HuH-7.5 (cell line): ENCODE measurements at regions not wholly inside any gene's neighbourhood (a gene's known extent, or its start where the extent isn't known, plus 50 kb on each side); places are given as distances from the start of the nearest gene placed in this dataset.

ENCODE experiments used
- DNase-seq: peaks from one replicate; pipeline ENCODE4 v3.0.0; 2011; ENCODE audit warnings: low spot score

DNA sequence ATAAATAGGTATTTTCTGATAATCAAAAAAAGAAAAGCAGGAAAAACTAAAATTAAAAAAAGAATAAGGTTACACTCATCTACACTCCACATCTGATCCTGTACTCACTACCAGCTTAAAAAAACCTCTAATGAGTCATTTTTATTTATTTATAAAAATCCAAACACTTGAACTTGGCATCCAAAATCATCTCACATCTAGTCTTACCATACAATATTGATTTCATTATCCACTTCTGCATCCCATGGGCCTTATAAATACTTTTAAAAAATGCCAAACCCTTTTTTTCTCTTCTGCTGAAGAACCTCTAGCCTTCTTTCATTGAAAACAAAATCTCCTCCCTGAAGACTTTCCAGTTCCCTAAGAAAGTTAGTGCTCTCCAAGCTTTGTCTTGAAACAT is 109.7 kb downstream of the TMTC3 start:
- DNase-seq: no peak

DNA sequence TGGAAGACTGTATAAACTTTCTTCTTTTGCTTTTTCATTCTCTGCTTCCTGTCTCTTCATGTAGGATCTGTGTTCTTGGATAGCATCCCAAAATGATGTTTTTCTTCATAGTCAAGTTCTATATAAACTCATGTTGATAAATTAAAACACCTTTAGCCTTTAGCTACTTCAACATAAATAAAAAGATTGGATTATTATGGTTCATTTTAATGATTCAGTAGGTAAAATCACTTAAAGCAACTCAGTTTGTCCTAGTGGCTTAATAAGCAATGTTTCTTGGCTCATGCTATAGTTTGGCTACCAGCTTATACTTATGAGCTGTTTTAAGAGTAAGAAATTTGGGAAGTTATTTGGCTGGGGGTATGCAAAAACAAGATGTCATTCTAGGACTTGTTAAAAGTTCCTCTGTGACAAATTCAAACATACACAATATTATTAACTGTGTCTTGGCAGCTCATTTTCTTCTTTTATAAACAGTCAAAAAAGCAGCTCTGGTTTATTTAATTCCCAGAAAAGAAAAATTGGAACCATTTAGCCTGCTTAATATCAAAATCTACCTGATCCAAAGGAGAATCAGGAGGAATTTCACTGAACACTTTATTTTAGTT is 111.4 kb downstream of the TMTC3 start:
- no peak for DNase-seq

DNA sequence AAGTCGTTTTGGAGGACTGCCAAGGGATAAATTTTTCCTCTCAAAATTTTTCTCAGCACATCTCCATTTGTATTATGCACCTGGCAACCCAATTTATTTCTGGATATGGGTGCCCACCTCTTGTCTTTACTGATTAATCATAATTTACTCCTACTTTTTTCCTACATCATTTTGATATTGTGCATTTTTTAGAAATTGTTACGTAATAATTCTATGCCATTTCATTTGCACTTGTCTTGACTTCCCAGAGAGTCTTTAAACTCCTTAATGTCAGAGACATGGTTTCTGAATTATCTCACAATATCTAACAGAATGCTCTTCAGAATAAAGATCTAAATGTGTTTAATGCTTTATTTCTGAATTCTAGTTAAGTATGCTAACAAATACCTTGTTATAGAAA is 113.1 kb downstream of the TMTC3 start:
- DNase-seq: no peak

DNA sequence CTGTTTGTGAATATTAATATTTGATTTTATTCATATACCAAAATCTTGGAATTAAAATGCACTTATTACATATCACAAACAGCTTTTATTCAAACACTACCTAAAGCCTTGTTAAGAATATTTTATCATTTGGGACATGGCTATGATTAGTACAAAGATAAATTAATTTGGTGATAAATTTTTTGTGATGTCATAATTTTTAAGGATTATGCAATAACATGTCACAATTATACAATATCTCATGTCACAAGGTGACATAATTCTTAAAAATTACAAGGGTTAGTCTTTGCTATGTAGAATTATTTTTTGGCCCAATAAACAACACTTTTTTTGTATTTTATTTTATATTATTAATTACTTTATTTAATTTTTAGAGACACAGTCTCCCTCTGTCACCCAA is 113.7 kb downstream of the TMTC3 start:
- DNase-seq: no peak

DNA sequence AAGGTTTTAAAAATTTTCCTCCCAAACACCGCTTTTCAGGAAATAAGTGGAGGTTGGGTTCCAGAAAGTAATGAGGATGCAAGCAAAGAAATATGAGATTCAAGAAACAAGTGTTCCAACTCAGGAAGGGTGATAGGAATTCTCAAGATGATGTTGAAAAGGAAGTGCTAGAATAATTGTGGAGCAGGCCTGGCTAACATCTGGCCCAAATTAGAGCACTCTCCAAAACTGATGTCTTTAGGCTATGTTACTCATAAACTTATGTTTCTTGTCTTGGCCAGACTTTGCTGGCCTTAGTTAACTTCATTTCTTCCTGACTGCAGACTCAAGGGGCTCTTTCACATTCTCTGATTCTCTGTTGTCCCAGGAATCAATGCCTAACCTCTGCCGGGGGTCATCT is 116.3 kb downstream of the TMTC3 start:
- DNase-seq: no peak

DNA sequence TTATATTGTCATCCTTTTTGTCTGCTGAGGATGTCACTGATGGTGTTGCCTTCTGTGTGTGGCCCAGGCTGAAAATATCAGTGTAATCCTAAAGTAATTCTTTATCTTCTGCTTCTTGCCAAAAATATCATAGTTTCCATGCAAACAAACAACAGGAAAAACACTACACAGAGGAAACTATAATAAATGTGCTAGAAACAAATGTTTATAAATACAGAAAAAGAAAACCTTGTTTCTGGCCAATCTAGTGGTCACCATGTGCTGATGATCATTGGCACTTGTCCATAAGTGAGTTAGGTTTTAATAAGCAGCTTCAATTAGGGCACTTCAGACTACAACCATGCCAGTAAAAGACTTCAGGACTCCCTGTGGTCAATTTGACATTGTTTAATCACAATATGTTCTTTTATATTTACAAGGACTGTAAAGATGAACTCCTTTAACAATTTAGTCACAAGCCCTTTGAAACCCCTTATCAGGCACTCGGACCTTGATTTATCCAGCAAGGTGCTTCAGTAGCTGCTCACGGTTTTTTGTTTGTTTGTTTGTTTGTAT is 124.8 kb downstream of the TMTC3 start:
- DNase-seq: no peak

DNA sequence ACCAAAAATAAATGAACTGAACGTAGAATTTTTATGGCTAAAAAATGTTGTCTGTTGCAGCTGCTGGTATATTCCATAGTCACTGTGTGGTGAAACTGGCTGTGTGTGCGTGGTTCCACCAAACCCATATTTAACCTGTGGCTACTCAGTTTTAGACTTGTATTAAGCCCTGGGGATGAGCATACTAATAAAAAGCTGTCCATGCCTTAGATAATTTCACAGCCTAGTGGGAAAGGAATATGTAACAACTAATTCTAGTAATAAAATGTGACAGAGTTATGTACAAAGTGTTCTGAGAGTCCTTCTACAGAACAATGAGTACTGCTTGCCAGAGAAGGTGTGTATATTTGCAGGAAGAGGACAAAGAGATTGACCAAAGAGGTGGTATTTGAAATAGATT is 125.5 kb downstream of the TMTC3 start:
- DNase-seq: no peak

DNA sequence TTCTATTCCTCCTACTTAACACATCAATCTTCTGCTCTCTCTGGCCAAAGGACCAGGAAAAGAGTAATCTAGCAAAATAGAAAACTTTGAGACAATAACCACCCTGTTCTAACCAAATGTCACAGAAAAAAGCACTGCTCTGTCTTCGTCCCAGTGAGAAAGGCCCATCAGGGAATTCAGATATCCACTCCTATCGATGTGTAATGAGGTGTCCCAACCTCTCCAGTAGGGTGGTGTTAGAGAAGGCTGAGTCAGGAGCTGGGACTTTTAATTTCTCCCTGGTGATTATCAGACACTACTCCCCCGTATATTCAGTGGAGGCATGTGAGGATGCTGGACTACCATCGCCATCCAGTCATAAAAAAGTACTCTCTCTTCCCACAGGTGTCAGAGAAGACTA is 130.3 kb downstream of the TMTC3 start:
- no peak for DNase-seq

DNA sequence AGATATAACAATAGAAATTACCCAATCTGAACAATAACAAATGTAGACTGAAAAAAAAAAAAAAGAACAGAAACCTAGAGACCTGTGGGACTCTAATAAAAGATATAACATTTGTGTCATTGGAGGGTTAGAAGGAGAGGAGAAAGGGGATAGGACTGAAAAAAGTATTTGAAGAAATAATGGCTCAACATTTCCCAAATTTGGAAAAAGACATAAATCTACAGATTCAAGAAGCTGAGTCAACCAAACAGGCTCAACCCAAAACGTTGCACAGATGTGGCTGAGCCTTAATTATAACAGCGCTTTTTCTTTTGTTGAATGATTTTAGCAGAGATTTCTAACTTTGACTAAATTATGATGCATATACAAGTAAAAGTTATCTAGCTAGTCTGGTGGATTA is 131.3 kb downstream of the TMTC3 start:
- no peak for DNase-seq

DNA sequence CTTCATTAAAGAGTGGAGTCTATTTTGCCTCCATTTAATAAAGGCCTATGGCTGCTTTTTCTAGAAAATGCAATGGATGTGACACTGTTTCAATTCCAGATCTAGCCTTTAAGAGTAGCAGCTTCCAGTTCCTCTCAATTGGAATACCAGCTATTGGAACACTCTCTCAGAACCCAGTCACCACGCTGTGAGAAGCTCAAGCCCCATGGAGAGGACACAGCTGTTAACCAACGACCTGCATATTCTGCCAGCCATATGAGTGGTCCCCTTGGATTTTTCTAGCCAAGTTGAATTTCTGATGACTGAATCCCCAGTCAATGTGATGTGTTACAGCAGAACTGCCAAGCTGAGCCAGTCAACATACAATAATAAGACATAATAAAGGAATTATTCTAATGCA is 131.8 kb downstream of the TMTC3 start:
- no peak for DNase-seq

DNA sequence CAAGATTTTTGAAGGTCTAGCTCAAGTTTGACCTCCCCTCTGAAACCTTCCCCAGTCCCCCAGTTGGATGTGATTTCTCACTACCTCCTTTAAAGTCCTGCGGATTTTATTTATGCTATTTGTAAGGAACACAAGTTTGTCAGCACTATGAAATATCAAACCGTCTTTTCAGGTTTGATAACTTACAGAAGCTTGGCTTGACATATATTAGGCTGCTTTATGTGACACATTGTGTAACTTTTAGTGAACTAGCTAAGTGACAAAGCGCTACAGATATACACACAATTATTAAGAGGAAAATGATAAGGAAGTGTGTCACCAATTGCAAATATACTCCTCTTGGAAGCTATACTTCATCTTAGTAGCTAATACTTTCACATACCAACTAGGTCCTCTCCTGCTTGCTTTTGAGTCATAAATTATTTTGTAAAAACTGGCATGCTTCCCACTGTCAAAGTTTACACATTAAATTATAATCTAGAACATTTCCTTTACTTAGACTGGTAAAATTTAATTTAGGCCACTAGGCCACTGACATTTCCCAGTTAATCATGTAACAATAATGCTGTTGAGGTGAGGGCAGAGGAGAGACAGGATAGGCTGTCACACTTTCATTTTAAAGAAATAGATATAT is 149.5 kb downstream of the TMTC3 start:
- no peak for DNase-seq

DNA sequence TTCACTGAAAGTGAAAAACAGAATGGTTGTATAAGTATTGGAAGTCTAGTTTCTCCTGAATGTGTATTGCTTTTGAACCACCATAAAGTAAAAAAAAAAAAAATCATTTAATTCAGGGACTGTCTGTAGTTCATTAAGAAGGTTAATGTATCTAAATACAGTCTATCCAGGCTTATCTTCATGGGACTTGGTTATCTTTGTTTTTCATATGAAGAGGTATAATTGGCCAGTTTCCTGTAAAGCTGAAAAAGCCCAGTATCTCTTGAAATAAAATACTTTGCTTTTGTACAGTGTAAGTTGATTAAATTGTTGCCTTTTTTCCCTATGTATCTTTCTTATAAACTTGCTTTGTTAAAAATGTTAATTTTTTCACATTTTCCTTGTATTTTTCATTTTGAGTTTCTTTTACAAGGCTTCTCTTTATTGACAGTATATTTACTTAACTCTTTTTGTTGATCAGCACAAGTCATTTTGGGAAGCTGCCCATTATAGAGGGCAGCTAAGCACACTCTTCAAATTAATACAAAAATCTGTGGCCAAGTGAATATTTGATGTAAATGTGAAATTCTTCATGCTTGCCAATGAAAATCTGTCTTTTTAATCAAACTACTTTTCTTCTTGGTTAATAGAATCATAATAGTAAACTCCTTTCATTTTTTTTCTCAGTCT is 156.0 kb downstream of the TMTC3 start:
- DNase-seq: no peak

DNA sequence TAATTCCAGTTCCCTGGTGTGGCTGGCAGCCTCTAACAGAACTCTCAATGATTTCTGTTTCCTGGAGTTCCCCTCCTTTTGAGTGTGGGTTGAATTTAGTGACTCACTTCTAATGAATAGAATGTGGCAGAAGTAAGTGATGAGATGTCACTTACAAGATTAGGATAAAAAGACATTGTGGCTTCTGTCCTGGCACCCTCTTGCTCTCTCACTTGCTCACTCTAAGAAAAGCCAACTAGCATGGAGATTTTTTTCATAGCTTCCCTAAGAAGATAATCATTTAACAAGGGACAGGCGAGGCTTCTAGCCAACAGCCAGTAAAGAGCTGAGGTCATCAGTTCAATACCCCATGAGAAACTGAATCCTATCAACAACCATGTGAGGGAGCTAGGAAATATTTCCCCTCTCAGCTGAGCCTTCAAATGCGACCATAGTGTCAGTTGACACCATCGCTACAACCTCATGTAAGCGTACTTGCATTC is 156.7 kb downstream of the TMTC3 start:
- no peak for DNase-seq

DNA sequence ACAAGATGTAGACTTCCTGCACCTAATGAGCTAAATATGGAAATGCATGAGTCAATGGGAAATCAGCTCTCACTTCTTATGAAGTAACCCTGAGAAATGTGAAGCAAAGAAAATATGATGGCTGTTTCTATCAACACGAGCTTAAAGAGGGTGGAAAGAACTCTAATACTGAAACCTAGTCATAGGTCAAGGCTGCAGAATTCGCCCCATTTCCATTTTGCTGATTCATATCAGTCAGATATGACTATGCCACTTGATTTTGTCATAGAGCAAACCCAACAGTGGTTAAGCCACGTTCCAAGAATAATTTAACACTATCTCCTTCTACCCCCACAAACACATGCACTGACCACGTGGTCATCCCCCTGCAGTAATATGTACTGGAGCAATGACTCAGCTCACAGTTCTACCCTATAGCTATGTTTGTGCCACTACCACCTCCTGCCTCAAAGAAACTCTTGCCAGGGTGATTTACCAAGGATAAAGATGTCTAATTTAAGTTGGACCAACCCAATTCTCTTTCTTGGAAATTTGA is 157.5 kb downstream of the TMTC3 start:
- DNase-seq: no peak

DNA sequence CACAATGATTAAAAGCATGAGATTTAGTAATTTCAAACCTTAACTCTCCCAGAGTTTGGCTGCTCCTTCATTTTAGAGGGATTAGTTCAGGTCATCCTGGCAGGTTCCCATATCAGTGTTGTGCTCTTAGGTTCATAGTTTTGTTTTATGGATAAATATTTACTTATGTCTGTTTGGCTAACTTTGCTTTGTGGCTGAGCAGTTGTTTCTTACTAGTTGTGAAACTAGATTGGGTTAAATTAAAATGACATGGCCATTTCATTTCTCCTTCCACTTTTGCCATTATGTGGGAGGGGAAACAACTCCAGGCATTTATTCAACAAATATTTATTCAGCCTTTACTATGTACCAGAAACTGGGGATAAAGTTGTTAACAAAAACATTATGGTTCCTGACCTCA is 158.8 kb downstream of the TMTC3 start:
- peak; percentile 8 for DNase-seq

DNA sequence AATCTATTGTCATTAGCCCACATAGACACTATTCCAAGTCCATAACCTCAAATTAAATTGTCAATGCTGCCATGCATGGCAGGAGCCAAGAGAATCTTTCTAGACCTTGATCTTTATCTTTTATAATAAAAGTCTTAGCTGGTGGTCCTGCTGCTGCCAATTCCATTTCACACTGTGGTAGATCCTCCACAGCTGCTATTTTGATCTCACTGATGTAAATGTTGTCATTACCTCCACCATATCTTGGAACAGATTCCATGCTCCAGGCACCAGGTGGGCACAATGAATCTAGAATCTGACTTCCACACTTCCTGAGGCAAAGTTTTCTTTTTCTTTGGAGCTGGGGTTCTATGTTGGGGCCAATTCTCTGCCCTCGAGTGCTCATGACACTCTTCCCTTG is 161.2 kb downstream of the TMTC3 start:
- DNase-seq: no peak

DNA sequence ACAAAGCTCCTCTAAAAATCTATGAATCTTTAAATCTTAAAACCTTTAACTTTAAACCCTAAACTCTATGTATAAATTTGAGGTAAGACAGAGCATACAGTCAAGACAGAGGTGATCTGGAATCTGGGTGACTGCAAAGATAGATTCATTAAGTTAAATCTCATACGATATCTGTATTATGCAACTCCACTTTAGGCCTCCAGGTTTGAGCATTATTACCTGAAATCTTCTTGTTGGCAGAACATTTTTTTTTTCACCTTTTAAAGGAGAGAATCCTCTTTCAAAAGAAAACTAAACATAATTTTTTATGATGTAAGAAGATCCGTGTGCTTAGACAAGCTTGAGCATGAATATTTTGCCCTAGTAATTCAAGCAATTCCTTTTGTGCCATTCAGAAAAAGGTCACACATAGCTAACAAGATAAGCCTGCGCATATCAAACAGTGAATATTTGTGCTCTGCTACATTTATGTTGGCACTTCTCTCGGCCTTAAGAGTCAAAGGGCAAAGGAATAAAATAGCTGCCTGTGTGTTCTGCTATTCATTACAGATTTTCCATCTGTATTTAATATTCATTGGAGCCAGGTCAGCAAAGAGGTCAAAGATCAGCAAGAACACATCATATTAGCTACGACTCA is 163.3 kb downstream of the TMTC3 start:
- peak; percentile 4 for DNase-seq

DNA sequence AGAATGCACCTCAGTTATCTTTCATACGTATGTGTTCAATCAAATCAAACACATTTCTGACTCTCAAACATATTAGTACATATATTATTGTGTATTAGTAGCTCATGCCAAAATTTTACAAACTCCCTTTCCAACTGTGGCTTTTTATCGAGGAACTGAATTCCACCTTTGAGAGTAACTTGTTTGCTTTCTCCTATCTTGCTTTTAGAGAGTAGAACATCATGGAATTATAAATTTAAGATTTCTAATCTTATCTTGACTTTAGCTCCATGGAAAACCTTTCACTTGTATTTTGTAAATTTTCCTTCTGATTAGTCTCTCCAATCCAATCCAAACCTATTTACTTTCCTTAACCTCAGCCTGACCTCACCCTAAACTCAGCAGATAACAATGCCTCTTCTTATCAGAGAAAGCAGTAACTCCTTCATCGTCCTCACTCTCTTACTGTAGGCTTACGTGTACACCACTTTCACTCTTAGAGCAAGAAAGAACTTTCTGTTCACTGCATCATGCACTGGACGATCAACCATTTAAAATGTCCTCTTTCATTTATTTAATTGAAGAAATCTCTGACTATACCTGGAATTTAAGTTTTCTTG is 164.5 kb downstream of the TMTC3 start:
- no peak for DNase-seq

DNA sequence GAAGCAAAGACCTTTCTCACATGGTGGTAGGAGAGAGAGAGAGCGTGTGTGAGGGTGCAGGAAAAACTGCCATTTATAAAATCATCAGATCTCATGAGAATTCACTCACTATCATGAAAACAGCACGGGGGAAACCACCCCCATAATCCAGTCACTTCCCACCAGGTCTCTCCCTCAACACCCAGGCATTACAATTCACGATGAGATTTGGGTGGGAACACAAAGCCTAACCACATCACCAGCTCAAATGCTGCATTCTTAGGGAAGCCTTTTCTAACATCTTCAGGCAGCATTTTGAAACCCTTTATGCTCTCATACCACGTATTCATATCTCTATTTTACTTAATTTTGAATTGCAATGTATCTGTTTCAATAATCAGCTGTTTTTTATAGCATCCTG is 165.9 kb downstream of the TMTC3 start:
- no peak for DNase-seq

DNA sequence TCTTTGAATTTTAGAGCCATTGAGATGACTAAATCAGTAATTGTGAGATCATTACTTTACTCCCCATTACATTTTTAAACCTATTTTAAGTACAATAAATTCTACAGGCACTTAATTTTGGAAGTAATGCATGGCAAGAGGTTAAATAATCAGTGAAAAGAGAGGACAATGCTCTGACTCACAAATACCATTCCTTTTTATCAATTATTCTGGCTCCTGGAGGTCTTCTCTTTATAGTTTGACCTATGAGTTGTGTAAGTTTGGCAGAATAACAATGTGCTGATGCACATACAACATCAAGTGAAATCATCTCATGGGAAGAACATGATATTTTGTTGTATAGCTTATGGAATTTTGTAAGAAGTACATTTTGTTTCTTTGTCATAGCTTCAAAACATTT is 166.7 kb downstream of the TMTC3 start:
- no peak for DNase-seq

DNA sequence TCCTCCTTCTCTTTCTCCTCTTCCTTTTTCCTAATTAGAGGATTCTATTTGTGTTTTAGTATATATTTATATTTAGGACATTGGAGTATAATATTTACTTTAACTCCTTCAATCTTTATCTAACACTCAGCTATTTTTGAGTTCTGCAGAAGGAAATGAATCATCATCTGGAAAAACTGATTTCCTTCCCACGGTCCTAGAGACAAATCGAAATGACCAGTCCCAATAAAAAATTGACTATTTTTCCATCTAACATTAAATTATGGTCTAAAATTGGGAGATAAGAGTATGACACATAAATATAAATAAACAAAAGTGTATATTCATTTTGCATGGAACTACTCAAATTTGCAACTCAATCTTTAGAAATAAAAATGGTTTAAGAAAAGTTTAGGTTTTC is 167.4 kb downstream of the TMTC3 start:
- no peak for DNase-seq

DNA sequence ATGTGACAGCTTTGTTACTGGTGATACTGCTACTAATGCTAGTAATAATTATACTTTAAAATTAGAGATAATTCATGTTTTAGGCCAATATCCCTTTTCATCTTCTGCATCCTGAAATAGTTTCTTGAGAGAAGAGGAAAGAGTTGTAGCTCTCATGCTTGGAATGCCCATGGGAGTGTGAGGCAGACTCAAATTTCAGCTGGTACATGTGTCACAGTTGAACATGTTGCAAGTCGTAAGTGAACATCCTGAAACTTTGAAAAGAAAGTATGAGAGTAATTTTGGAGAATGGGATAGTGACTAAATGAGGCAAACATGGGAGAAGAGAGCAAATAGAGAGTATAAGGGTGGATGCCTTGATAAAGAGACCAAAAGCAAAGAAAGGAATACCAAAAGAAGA is 168.0 kb downstream of the TMTC3 start:
- DNase-seq: no peak
